ENCODE measurements at regions not wholly inside any gene's neighbourhood (a gene's known extent, or its start where the extent isn't known, plus 50 kb on each side); places are given as distances from the start of the nearest gene placed in this dataset.

GRCh38 chr12:98146487-98146886 is 368.9 kb upstream of the TMPO start:
- DNase-seq (ENCODE audit: low spot score): no peak

GRCh38 chr12:98149270-98149669 is 366.1 kb upstream of the TMPO start:
- DNase-seq (ENCODE audit: low spot score): no peak

GRCh38 chr12:98149691-98150210 is 365.6 kb upstream of the TMPO start:
- no peak for DNase-seq (ENCODE audit: low spot score)

- DNase-seq (ENCODE audit: low spot score): no peak
These were observed 364.2 kb upstream of the TMPO start for GRCh38 chr12:98151105-98151590.

GRCh38 chr12:98151984-98152383 is 363.4 kb upstream of the TMPO start:
- DNase-seq (ENCODE audit: low spot score): no peak

- DNase-seq (ENCODE audit: low spot score): no peak
These were observed 360.5 kb upstream of the TMPO start for GRCh38 chr12:98154850-98155249.

- DNase-seq (ENCODE audit: low spot score): no peak
These were observed 358.7 kb upstream of the TMPO start for GRCh38 chr12:98156697-98157096.

- no peak for DNase-seq (ENCODE audit: low spot score)
These were observed 352.3 kb upstream of the TMPO start for GRCh38 chr12:98162906-98163678.

GRCh38 chr12:98172304-98172703 is 343.1 kb upstream of the TMPO start:
- DNase-seq (ENCODE audit: low spot score): no peak

GRCh38 chr12:98172801-98173200 is 342.6 kb upstream of the TMPO start:
- no peak for DNase-seq (ENCODE audit: low spot score)

- no peak for DNase-seq (ENCODE audit: low spot score)
These were observed 341.5 kb upstream of the TMPO start for GRCh38 chr12:98173773-98174427.

GRCh38 chr12:98174428-98174809 is 341.0 kb upstream of the TMPO start:
- no peak for DNase-seq (ENCODE audit: low spot score)

GRCh38 chr12:98178126-98178525 is 337.3 kb upstream of the TMPO start:
- no peak for DNase-seq (ENCODE audit: low spot score)

- DNase-seq (ENCODE audit: low spot score): no peak
These were observed 336.2 kb upstream of the TMPO start for GRCh38 chr12:98179151-98179550.

- DNase-seq (ENCODE audit: low spot score): no peak
These were observed 334.8 kb upstream of the TMPO start for GRCh38 chr12:98180603-98181002.

- DNase-seq (ENCODE audit: low spot score): no peak
These were observed 332.6 kb upstream of the TMPO start for GRCh38 chr12:98182821-98183220.

GRCh38 chr12:98185606-98186005 is 329.8 kb upstream of the TMPO start:
- DNase-seq (ENCODE audit: low spot score): no peak

GRCh38 chr12:98188650-98189077 is 326.7 kb upstream of the TMPO start:
- peak; percentile 10 for DNase-seq (ENCODE audit: low spot score)

- no peak for DNase-seq (ENCODE audit: low spot score)
These were observed 320.8 kb upstream of the TMPO start for GRCh38 chr12:98194591-98194990.

GRCh38 chr12:98198261-98198982 is 317.0 kb upstream of the TMPO start:
- no peak for DNase-seq (ENCODE audit: low spot score)

- no peak for DNase-seq (ENCODE audit: low spot score)
These were observed 306.6 kb upstream of the TMPO start for GRCh38 chr12:98208816-98209215.

- no peak for DNase-seq (ENCODE audit: low spot score)
These were observed 303.3 kb upstream of the TMPO start for GRCh38 chr12:98211909-98212695.
